Progenitor cell of endocrine pancreas (in vitro differentiated cells): ENCODE measurements at regions not wholly inside any gene's neighbourhood (a gene's known extent, or its start where the extent isn't known, plus 50 kb on each side); places are given as distances from the start of the nearest gene placed in this dataset.
A peak's percentile ranks its signal among the peaks of the same experiment; 100 is the strongest.
"Not testable (repeated sequence)": the region's sequence is repeated elsewhere in the genome, so short reads cannot be mapped to it uniquely, and the experiment has no call there.

ENCODE experiments used
- DNase-seq: peaks from one replicate; pipeline ENCODE4 v3.0.0; 2021; ENCODE audit warnings: low spot score; ENCODE audit not compliant: unreplicated experiment
- H3K27ac Mint-ChIP-seq: 2 replicates; pipeline ENCODE4 v1.8.0; 2021; ENCODE audit warnings: mild to moderate bottlenecking, moderate library complexity, mixed read lengths
- H3K27me3 Mint-ChIP-seq: 2 replicates; pipeline ENCODE4 v1.8.0; 2021; ENCODE audit warnings: mixed read lengths
- H3K36me3 Mint-ChIP-seq: 2 replicates; pipeline ENCODE4 v1.8.0; 2022; ENCODE audit warnings: mixed read lengths; ENCODE audit not compliant: insufficient read depth
- H3K4me1 Mint-ChIP-seq: 2 replicates; pipeline ENCODE4 v1.8.0; 2021; ENCODE audit warnings: low read depth, mixed read lengths
- H3K4me3 Mint-ChIP-seq: 2 replicates; pipeline ENCODE4 v1.8.0; 2021; ENCODE audit warnings: low read depth, mild to moderate bottlenecking, moderate library complexity, mixed read lengths
- H3K9me3 Mint-ChIP-seq: 2 replicates; pipeline ENCODE4 v1.8.0; 2021; ENCODE audit warnings: low read depth, mixed read lengths
- CTCF ChIP-seq: fragments of 200-600 bp; sonication (generic); IDR thresholded peaks from one replicate; pipeline ENCODE4 v1.5.0; 2021; ENCODE audit warnings: antibody characterized with exemption, mild to moderate bottlenecking; ENCODE audit not compliant: unreplicated experiment

DNA sequence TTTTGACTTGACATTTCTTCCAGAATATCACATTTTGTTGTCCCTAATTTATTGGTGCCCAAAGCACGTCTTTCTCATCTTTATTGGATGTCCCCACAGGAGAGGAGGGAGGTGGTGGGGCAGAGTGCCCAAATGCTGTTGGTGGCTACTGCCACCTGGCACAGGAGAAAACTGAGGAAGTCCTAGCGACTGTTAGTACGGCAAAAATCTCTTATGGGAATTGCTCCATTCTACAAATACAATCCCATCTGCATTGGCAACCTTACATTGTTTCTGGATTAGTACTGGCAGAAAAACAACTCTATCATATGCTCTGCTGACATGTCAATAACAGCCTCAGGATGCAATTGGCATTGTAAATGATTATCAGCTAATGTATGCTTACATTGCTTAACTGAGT lies 235.4 kb upstream of the IRAK1BP1 start:
- no peaks in the 10 kb centered on the region for H3K27me3 Mint-ChIP-seq
- no peak for TF ChIP-seq CTCF

GRCh38 chr6:78639111-78640110 lies 227.9 kb upstream of the IRAK1BP1 start:
- Mint-ChIP-seq H3K36me3 (no peaks in the 10 kb centered on the region), H3K27me3 (no peaks in the 10 kb centered on the region), H3K4me3 (no peak overlapping the region), H3K4me1 (no peaks in the 10 kb centered on the region), H3K27ac (no peak overlapping the region), H3K9me3 (peaks cover 15% of the 10 kb centered on the region)
- DNase-seq: no peak
- no peak for TF ChIP-seq CTCF

More for the DNA sequence above, 235.4 kb upstream of the IRAK1BP1 start:
- H3K36me3 Mint-ChIP-seq: no peaks in the 10 kb centered on the region
- H3K9me3 Mint-ChIP-seq: no peaks in the 10 kb centered on the region
- no peaks in the 10 kb centered on the region for H3K4me1 Mint-ChIP-seq
- no peak overlapping the region for H3K27ac Mint-ChIP-seq
- no peak overlapping the region for H3K4me3 Mint-ChIP-seq
- no peak for DNase-seq

GRCh38 chr6:78643976-78644375 lies 223.4 kb upstream of the IRAK1BP1 start:
- H3K27me3 Mint-ChIP-seq, H3K4me3 Mint-ChIP-seq, H3K4me1 Mint-ChIP-seq, H3K27ac Mint-ChIP-seq, H3K36me3 Mint-ChIP-seq, DNase-seq: not testable (repeated sequence)
- H3K9me3 Mint-ChIP-seq: peaks cover 26% of the 10 kb centered on the region

GRCh38 chr6:78646542-78647415 lies 220.6 kb upstream of the IRAK1BP1 start:
- not testable (repeated sequence) for DNase-seq, H3K27me3 Mint-ChIP-seq, H3K27ac Mint-ChIP-seq, H3K36me3 Mint-ChIP-seq, H3K4me1 Mint-ChIP-seq
- peaks cover 27% of the 10 kb centered on the region for H3K9me3 Mint-ChIP-seq
- peak overlapping the region; percentile 66 for H3K4me3 Mint-ChIP-seq

- DNase-seq, H3K27ac Mint-ChIP-seq, H3K4me1 Mint-ChIP-seq, H3K4me3 Mint-ChIP-seq, H3K9me3 Mint-ChIP-seq, H3K36me3 Mint-ChIP-seq, H3K27me3 Mint-ChIP-seq: not testable (repeated sequence)
Measured at GRCh38 chr6:78665819-78666218, 201.5 kb upstream of the IRAK1BP1 start.

DNA sequence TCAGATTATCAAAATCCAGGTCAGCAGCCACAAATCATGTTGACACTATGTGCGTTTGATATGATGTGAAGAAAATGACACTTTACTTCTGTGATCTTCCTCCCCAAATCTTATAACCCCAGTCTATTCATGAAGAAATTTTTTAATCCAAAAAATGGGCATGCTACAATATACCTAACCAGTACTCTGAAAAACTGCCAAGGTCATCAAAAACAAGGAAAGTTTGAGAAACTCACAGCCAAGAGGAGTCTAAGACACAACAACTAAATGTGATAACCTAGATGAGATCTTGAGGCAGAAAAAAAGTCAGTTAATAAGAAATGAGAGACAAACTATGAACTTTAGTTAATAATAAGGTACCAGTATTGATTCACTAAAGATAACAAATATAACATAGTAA lies 200.6 kb upstream of the IRAK1BP1 start:
- no peaks in the 10 kb centered on the region for H3K9me3 Mint-ChIP-seq
- H3K27ac Mint-ChIP-seq: no peak overlapping the region
- no peak overlapping the region for H3K4me3 Mint-ChIP-seq
- TF ChIP-seq CTCF: no peak
- peaks cover 3% of the 10 kb centered on the region for H3K27me3 Mint-ChIP-seq
- H3K4me1 Mint-ChIP-seq: peaks cover 2% of the 10 kb centered on the region
- DNase-seq: no peak
- H3K36me3 Mint-ChIP-seq: no peaks in the 10 kb centered on the region
